ENCODE measurements at regions not wholly inside any gene's neighbourhood (a gene's known extent, or its start where the extent isn't known, plus 50 kb on each side); places are given as distances from the start of the nearest gene placed in this dataset.

GRCh38 chr2:45223531-45223930 is 214.3 kb upstream of the SIX2 start:
- no peak for TF ChIP-seq EZH2phosphoT487 (IDR thresholded peaks at IDR 0.05; ENCODE audit: low read depth)
- no peak for TF ChIP-seq CTCF (IDR thresholded peaks at IDR 0.05; ENCODE audit: low read depth, low read length)
